SU-DHL-6 (cell line): ENCODE measurements at regions not wholly inside any gene's neighbourhood (a gene's known extent, or its start where the extent isn't known, plus 50 kb on each side); places are given as distances from the start of the nearest gene placed in this dataset.

Source experiments
- CTCF ChIP-seq: fragments of 200-600 bp; sonication (generic); IDR thresholded peaks from one replicate; pipeline ENCODE4 v1.5.1; 2017; ENCODE audit warnings: antibody characterized with exemption, mild to moderate bottlenecking, low read length, moderate library complexity; ENCODE audit not compliant: insufficient read depth, poor library complexity, severe bottlenecking
- EZH2phosphoT487 ChIP-seq: fragments of 200-600 bp; sonication (generic), shearing (Covaris generic); conservative IDR thresholded peaks from 2 replicates; pipeline ENCODE4 v1.6.1; 2018; ENCODE audit warnings: mild to moderate bottlenecking, antibody characterized with exemption, low read length, moderate library complexity, mixed read lengths

- TF ChIP-seq CTCF (no peak), EZH2phosphoT487 (no peak)
These were observed 135.1 kb downstream of the SLC7A11 start for GRCh38 chr4:138107023-138107422.
